Glutamatergic neuron (in vitro differentiated cells): ENCODE measurements at regions not wholly inside any gene's neighbourhood (a gene's known extent, or its start where the extent isn't known, plus 50 kb on each side); places are given as distances from the start of the nearest gene placed in this dataset.

Source experiments
- DNase-seq: peaks from one replicate; pipeline ENCODE4 v3.0.0; 2022
- H3K27ac Mint-ChIP-seq: one replicate; pipeline ENCODE4 v1.8.0; 2020; ENCODE audit warnings: mild to moderate bottlenecking, mixed read lengths, inconsistent platforms; ENCODE audit not compliant: unreplicated experiment
- H3K27me3 Mint-ChIP-seq: one replicate; pipeline ENCODE4 v1.8.0; 2020; ENCODE audit warnings: mild to moderate bottlenecking, moderate library complexity, mixed read lengths, inconsistent platforms; ENCODE audit not compliant: unreplicated experiment
- H3K36me3 Mint-ChIP-seq: one replicate; pipeline ENCODE4 v1.8.0; 2020; ENCODE audit warnings: mild to moderate bottlenecking, mixed read lengths, inconsistent platforms; ENCODE audit not compliant: unreplicated experiment
- H3K4me1 Mint-ChIP-seq: one replicate; pipeline ENCODE4 v1.8.0; 2020; ENCODE audit warnings: mild to moderate bottlenecking, low read depth, mixed read lengths, inconsistent platforms; ENCODE audit not compliant: unreplicated experiment
- H3K4me3 Mint-ChIP-seq: one replicate; pipeline ENCODE4 v1.8.0; 2020; ENCODE audit warnings: mild to moderate bottlenecking, mixed read lengths, inconsistent platforms; ENCODE audit not compliant: unreplicated experiment
- H3K9me3 Mint-ChIP-seq: one replicate; pipeline ENCODE4 v1.8.0; 2020; ENCODE audit warnings: mild to moderate bottlenecking, moderate library complexity, mixed read lengths, inconsistent platforms; ENCODE audit not compliant: unreplicated experiment
- CTCF ChIP-seq: fragments of 200-600 bp; sonication (generic); IDR thresholded peaks from one replicate; pipeline ENCODE4 v1.5.0; 2021; ENCODE audit not compliant: partially characterized antibody, unreplicated experiment

- Mint-ChIP-seq H3K27me3 (no peaks in the 10 kb centered on the region), H3K4me1 (no peaks in the 10 kb centered on the region), H3K9me3 (no peaks in the 10 kb centered on the region), H3K27ac (no peak overlapping the region), H3K4me3 (no peak overlapping the region), H3K36me3 (no peaks in the 10 kb centered on the region)
- no peak for DNase-seq
- TF ChIP-seq CTCF, result no peak
These were observed 122.0 kb downstream of the CDC7 start for GRCh38 chr1:91622616-91623015.

- H3K27ac Mint-ChIP-seq, result no peak overlapping the region
- no peaks in the 10 kb centered on the region for H3K9me3 Mint-ChIP-seq
- no peaks in the 10 kb centered on the region for H3K27me3 Mint-ChIP-seq
- TF ChIP-seq CTCF, result no peak
- no peak for DNase-seq
- no peaks in the 10 kb centered on the region for H3K36me3 Mint-ChIP-seq
- H3K4me3 Mint-ChIP-seq, result no peak overlapping the region
- H3K4me1 Mint-ChIP-seq, result no peaks in the 10 kb centered on the region
These were observed 122.4 kb downstream of the CDC7 start for GRCh38 chr1:91623020-91623419.

GRCh38 chr1:91624331-91624730 is 123.7 kb downstream of the CDC7 start:
- H3K27me3 Mint-ChIP-seq, result no peaks in the 10 kb centered on the region
- no peak for DNase-seq
- H3K36me3 Mint-ChIP-seq, result no peaks in the 10 kb centered on the region
- no peak for TF ChIP-seq CTCF
- no peaks in the 10 kb centered on the region for H3K9me3 Mint-ChIP-seq
- H3K4me1 Mint-ChIP-seq, result no peaks in the 10 kb centered on the region
- no peak overlapping the region for H3K4me3 Mint-ChIP-seq
- no peak overlapping the region for H3K27ac Mint-ChIP-seq
